Stimulated activated CD8-positive, alpha-beta memory T cell treated with anti-CD3 and anti-CD28 coated beads, Interleukin-7, amount 100 ng/mL, for 24 hours (primary cell): ENCODE measurements at regions not wholly inside any gene's neighbourhood (a gene's known extent, or its start where the extent isn't known, plus 50 kb on each side); places are given as distances from the start of the nearest gene placed in this dataset.
"Not testable (repeated sequence)": the region's sequence is repeated elsewhere in the genome, so short reads cannot be mapped to it uniquely, and the experiment has no call there.

Experiments used
- DNase-seq: peaks from one replicate; pipeline ENCODE4 v3.0.0-alpha.2; 2020; ENCODE audit warnings: low read depth

DNA sequence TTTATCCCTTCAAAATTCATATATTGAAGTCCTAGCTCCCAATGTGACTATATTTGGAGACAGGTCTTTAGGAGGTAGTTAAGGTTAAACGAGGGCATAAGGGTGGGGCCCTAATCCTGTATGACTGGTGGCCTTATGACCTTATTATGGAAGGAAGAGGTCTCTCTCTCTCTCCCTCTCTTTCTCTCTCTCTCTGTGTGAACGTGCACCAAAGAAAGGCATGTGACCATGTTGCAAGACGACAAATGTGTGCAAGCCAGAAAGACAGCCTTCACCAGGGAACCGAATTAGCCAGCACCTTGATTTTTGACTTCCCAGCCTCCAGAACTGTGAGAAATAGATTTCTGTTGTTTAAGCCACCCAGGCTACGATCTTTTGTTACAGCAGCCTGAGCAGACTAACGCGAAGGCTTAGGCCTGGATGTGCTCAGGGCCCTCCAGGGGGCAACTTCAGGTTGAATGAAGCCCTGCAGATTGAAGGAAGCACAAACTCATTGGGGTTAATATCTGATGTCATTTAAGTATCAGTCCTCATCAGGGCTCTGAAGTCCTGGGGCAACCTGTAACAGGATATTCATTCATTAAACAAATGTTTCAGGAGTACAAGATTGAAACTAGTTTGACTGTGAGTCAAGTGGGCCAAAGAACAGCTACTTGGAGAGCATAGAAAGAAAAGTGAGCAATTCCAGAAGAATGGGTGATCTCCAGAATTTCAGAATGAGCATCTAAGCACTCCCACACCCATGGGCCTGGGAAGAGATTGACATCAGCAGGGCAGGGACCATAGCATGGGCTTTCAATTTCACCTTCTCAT, 157.4 kb upstream of the TNFAIP3 start:
- DNase-seq, result no peak

DNA sequence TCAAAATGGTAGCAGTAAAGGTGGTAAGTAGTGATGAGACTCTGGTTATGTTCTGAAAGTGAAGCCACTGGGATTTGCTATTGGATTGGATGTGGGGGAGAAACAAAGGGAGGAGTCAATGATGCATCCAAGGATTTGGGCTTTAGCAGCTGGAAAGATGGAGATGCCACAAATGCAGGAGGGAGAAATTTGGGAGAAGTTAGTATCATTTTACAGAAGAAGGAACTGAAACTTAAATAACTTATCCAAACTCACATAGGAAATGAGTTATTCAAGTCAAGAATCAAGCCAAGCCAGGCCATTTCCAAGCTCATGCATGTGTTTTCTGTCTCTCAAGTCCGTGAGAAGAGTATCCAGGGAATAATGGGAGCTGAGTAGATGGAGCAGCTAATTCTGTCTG, 155.1 kb upstream of the TNFAIP3 start:
- no peak for DNase-seq

DNA sequence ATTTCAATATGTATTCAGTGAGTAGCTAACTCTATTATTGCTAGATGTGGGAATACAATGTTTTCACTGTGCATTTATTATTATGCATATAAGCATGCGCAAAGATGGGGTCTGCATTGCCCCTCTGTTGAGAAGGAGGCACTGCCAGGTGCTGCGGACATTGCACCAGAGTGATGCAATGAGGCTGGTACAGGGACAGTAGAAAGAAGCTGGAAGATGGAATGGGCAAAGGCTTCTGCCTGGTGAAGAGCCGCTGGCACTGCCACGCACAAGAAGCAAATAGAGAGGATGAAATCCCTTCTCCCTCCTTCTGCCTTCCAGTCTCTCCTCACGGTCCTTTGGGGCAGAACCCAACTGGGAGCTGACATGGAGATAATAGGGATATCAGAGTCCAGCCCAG, 154.5 kb upstream of the TNFAIP3 start:
- no peak for DNase-seq

DNA sequence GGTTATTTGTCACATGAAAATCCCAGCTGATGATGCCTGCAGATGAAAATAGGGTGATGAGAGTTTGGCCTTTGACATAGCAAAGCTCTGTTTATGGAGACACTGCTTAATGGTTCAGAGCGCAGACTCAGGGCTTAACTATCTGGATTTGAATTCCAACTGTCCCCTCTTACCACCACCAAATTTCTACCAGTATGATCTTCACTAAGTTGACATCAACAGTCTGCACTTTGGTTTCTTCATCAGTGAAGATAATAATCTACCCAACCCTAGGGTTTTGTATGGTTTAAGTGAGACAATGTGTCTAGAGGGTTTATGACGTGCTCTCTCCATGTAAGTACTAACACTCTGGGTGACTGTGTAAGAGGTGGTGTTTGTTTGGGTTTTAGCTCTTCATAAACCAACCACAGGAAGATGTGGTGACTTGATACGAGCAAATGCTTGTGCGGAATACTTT, 151.4 kb upstream of the TNFAIP3 start:
- no peak for DNase-seq

DNA sequence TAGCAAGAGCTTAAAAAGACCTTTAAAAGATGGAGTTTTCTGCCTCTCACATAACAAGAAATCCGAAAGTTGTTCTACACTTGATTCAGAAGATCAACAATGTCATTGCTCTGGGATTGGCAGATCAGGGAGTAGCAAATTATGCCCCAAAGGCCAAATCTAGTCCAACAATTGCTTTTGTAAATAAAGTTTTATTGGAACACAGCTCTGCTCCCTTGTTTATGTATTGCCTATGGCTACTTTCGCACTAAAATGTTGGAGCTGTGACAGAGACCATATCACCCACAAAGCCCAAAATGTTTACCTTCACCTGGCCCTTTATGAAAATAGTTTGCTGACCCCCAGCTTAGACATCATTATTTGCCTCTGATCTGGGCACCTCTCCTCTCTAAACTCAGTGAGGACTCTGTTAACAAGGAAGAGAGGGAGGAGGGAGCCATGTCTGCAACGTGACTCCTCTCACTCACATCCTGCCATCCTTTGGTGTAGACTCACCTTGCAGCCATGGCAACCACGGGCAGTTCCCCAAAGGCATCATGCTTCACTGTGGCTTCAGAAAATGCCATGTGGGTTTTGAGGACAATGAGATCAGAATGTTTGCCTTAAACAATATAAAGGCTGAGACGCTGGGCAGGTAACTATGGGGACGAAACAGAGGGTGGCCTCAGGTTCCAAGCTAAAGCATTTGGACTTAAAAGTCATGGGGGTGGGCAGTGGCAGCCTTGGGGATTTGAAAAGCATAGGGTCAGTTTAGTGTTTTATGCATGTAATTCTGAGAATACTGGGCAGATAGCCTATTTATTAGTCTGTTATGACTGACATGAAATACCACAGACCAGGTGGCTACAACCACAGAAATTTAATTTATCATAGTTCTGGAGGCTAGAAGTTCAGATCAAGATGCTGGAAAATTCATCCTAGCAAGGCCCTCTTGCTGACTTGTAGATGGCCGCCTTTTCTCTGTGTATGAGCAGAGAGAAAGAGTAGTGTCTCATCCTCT, 149.7 kb upstream of the TNFAIP3 start:
- DNase-seq, result no peak

DNA sequence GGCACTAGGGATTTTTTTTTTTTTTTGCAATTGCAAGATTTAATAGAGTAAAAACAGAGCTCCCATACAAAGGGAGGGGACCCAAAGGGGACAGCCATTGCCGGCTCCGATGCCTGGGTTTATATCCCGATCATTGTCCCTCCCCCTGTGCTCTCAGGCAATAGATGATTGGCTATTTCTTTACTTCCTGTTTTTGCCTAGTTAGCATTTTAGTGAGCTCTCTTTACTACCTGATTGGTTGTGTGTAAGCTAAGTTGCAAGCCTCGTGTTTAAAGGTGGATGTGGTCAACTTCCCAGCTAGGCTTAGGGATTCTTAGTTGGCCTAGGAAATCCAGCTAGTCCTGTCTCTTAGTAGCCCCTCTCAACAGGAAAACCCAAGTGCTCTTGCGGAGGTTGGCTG, 148.2 kb upstream of the TNFAIP3 start:
- DNase-seq, result not testable (repeated sequence)

DNA sequence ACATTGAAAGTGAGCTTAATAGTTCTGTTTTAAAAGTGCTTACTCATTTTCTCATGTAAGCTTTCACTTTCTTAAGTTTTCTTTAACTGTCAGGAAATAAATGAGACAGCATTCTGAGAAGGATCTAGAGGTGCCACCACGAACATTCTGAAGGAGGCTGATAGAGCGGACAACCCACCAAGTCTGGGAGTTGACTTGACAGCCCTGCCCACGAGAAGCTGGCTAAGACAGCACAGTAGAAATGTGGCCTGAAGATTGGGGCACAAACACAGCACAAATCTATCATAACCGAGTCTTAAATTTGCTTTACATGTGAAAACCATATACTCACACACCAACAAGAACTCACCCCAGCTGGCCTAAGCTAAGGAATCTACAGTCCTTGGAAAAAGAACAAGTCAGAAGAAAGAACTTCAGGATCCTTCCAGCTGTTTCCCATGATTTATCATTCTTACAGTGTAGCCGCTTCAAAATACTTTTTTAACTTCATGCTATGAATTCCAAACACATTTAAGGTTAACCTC, 144.2 kb upstream of the TNFAIP3 start:
- no peak for DNase-seq

DNA sequence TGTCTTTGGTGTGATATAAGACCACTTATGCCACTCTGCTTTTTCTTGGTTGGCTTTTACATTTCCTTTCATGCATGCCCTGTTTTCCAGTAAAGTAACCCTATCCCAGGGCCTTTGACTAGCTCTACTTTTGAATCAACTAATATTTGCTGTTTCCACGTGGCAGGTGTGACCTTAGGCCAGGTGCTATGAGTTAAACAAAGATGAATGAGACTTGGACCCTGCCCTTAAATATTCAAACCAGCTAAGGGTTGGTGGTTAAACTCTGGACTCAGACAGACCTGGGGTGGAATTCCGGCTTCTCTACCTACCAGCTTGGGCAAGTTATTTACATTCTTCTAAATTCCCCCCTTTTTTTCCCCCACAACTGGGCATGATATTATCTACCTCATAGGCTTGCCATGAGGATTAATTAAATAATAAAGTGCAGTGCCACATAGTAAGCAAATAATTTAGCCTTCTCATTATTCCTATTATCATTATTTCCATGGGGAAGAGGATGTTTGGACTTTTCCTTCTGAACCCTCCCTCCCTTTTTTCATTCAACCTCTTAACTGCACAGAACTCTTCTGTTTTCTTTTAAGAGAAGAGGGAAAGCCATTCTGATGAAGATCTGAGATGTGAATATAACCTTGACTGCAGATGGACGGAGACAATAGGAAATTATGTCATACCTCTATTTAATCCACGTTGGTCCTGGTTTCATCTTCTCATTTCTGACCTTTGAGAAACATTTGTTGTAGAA, 143.6 kb upstream of the TNFAIP3 start:
- no peak for DNase-seq

DNA sequence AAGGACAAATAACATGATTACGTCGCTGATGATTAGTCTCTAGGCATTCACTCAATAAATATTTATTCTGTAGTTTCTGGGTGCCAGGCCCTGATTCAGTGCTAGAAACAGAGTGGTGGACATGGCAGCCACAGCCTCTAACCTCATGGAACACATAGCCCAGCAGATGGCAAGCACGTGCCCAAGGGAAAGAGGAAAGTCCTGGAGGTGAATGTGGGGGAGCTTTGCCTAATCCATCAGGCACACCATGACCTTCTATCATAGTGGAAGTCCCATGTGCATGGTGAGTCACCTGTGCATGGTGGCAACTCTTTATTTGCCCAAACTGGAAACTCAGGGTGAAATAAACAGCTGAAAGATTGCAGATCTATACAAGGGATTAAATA, 143.0 kb upstream of the TNFAIP3 start:
- DNase-seq, result no peak

DNA sequence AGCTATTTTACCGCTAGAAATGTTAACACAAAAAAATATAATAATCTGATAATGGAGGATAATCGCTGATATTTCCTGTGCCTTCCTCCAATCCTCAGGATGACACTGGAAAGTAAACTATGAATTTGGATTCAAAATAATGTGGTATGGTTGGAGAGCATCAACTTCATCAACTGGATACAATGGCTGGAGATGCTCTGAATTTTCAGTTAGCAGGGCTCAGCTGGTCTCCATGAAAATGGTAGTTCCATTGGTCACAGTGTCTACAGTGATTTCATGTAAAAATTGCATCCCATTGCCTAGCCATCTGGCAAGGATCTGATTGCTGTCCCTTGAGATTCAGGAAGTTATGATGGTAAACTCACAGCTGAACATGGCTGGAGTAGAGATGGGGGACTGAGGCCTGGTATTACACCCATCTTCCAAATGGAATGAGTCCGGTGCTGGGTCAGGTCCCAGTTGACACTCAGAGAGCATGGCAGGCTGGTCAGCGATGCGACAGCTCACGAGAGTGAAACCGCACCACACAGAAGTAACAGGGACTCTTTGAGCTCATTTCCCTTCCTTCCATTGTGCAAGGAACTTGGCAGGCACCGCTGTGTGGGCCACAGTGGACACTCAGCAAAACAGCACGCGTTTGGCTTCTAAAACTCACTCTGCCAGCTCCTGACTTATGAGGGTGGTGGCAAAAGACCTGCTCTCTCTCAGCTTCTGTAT, 142.4 kb upstream of the TNFAIP3 start:
- DNase-seq, result no peak

DNA sequence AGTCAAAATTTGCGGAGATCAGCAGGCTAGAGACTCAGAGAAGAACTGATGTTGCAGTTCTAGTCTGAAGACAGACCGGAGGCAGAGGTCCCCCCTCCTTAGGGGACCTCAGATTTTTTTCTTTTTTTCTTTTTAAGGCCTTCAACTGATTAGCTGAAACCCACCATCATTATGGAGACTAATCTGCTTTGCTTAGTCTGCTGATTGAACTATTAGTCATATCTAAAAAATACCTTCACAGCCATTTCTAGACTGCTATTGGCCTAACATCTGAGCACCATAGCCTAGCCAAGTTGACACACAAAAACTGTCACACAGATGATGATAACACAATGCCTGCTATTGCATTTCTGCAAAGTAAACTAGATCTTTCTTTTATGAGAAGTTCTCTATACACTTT, 141.1 kb upstream of the TNFAIP3 start:
- no peak for DNase-seq

DNA sequence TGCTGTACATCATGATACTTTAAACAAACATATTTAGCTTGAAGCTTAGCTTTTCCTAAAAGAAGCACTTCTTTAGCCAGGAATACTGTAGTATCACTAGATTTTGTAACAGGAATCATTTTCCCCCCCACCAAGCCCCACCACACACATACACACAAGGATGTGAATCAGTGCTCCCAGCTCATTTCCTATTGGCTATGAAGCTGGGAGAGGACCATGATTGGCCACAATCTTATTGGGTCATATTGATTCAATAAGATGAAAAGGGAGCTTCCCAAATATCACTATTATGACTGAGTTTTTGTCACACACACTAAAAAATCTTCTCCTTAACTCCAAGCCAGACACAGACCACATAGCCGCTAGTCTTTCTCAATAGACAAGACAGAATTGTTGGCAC, 140.5 kb upstream of the TNFAIP3 start:
- DNase-seq, result no peak

DNA sequence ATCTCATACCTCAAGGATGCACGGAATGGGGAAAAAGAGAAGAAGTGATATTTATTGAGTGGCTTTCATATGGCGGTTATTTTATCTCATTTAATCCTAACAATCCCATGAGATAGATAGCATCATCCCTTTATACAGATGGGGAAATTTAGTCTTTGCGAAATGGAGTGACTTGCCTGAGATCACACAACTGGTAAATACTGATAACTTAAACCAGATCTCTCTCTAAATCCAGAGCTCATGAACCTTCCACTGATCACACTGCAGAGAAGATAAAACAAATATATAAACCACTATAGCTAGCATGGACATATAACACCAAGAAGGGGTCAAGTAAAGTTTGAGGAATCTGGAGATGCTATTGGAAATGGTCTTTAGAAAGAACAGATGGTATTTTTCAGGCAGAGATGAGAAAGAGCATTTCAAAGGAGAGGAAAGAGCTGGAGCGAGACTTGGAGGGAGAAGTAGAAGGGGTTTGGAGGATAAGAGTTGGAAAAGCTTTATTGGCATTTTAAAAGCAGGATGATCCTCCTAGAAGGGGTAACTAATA, 139.8 kb upstream of the TNFAIP3 start:
- no peak for DNase-seq

DNA sequence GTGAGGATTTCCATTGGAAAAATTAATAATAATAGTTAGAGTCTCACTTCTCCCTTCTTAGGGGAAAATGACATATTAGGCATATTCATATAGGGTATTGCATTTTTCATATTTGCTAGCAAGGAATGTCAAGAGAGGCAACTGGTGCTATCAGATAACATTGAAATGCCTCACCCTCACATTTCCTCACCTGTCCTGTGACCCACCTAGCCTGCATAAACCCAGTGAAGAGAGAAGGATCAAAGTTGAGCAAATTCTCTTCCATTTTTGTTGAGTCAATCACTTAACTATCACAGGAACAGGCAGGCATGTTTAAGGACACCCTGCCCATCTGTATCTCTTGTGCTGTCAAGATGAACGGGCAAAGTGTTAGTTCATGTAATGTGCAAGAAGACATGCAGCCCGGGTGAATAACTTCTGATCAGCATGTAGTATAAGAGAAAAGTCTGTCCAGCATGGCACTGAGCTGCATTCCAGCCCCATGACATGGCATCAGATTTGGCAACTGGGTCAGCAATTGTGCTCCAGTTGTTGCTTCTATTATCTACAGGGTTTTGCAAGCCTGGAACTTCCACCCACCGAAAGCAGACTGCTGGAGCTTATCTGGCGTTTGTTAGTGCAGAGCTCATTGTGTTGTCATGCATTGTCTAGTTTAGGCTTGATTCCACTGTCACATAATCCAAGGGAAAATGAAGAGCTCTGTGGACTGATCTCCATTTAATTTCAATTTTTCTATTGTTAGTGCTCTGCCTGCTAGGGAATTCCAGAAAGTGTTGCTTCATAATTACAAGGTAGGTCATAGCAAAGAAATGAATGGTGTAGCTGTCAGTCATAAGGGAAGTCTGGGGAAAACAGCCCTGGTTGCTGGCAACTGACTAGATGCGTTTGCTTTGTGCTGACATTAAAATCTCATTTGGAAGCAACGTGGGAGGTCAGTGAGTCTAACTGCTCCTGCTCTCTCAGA, 138.4 kb upstream of the TNFAIP3 start:
- DNase-seq, result no peak

DNA sequence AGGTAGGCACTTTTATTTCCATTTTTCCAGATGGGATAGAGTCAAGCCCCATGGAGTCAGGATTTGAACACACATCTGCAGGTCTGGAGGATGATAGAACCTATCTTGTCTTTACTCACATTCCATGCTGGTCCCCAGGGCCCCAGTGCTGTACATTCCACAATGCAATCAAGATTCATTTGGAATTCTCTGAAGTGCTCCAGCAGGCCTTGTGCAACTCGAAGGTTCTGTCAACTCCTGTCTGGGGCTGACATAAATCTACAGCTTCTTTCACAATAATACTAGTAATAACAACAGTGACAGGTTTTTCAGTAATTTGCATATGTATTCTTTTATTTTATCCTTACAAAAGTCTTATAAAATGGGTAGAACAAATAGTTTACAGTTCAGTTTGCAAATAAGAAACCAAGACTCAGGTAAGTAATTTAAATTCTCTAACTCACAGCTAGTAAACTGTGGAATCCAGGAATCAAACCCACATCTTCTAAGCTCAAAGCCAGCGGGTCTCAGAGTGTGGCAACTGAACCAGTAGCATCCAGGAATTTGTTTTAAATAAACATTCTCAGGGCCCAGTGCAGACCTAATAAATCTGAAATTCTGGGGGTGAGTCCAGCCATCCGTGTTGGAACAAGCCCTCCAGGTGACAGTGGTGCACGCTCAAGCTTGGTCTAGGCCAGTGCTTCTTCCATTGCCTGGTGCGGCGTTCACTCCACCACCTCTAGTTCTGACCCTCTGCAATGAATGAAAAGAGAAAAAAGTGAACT, 137.0 kb upstream of the TNFAIP3 start:
- no peak for DNase-seq

DNA sequence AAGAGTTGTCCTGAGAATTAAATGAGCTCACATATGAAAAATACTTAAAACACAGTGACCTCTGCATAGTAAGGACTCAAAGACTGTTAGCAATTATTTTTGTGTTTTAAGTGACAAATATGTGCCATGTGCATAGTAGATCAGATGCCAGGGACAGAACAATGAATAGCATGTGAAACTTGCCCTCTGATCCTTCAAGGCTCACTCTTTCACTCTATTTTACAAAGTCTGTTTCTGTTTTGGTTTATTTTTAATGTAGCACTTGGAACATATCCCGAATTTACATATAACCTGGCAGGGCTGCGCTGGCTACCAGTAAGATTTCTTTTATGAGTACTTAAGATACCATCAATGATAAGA, 135.5 kb upstream of the TNFAIP3 start:
- no peak for DNase-seq

DNA sequence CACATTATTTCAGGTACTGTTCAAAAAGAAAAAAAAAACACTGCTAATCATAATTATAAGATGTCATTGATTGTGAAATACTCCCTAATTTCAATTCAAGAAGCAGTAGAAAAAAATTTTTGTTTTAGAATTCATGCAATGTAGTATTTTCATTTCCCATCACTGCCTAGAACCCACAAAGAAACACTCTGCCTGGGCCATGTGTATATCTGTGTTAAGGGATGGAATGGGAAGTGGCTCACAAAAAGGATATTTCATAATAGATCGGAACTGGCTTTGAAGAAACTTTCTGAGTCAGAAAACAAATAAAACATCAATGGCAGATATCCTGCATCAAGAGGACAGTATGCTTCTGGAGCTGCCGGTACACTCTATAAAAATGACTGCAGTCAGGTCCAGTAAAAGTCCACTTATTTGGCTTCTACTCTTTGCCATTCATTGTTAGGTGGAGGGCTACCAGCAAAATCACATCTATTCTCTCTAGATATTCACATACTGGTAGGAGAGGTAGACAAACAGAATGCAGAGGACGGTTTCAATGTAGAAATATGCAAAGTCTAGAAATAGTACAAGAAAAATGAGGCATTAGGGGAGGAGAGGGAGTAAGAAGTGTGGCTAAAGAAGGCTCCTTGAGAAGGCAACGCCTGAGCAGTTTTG, 135.0 kb upstream of the TNFAIP3 start:
- no peak for DNase-seq

DNA sequence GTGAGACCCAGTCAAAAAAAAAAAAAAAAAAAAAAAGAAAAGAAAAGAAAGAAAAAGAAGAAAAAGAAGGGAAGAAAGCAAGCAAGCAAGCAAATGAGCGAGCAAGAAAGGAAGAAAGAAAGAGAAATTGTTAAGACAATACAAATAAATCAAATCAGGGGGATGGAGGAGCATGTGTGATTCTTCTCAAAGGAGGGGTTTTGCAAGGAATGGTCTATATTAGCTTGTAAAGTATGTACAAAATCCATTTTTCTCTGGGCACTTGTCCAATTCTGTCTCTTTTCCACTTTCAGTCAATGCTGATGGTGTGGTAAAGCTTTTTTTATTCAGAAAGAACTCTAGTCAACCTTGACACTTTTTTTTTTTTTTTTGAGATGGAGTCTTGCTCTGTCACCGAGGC, 133.7 kb upstream of the TNFAIP3 start:
- no peak for DNase-seq
